Activated CD8-positive, alpha-beta memory T cell treated with anti-CD3 and anti-CD28 coated beads, Interleukin-2, amount 50 U/mL, for 48 hours (primary cell): ENCODE measurements at regions not wholly inside any gene's neighbourhood (a gene's known extent, or its start where the extent isn't known, plus 50 kb on each side); places are given as distances from the start of the nearest gene placed in this dataset.

Source experiments
- DNase-seq: peaks from one replicate; pipeline ENCODE4 v3.0.0-alpha.2; 2020

GRCh38 chr6:87935196-87935595 lies 112.4 kb upstream of the SPACA1 start:
- DNase-seq: no peak

- DNase-seq: no peak
These were observed 115.3 kb upstream of the SPACA1 start for GRCh38 chr6:87932361-87932760.

- peak; percentile 65 for DNase-seq
These were observed 117.8 kb upstream of the SPACA1 start for GRCh38 chr6:87929843-87930288.

GRCh38 chr6:87926687-87927086 lies 121.0 kb upstream of the SPACA1 start:
- DNase-seq: no peak

- DNase-seq: no peak
These were observed 121.6 kb upstream of the SPACA1 start for GRCh38 chr6:87926072-87926471.

GRCh38 chr6:87925373-87926060 lies 122.1 kb upstream of the SPACA1 start:
- no peak for DNase-seq

GRCh38 chr6:87923389-87924050 lies 124.1 kb upstream of the SPACA1 start:
- no peak for DNase-seq

GRCh38 chr6:87922947-87923330 lies 124.7 kb upstream of the SPACA1 start:
- DNase-seq: no peak

- no peak for DNase-seq
These were observed 125.3 kb upstream of the SPACA1 start for GRCh38 chr6:87922196-87922946.

- no peak for DNase-seq
These were observed 126.6 kb upstream of the SPACA1 start for GRCh38 chr6:87921034-87921433.

GRCh38 chr6:87920245-87920644 lies 127.4 kb upstream of the SPACA1 start:
- DNase-seq: no peak

- no peak for DNase-seq
These were observed 128.2 kb upstream of the SPACA1 start for GRCh38 chr6:87919416-87919815.

- DNase-seq: no peak
These were observed 128.6 kb upstream of the SPACA1 start for GRCh38 chr6:87919001-87919400.

GRCh38 chr6:87918461-87918941 lies 129.1 kb upstream of the SPACA1 start:
- no peak for DNase-seq

- no peak for DNase-seq
These were observed 129.8 kb upstream of the SPACA1 start for GRCh38 chr6:87917886-87918285.

GRCh38 chr6:87916446-87916845 lies 131.2 kb upstream of the SPACA1 start:
- DNase-seq: no peak

GRCh38 chr6:87914637-87915395 lies 132.8 kb upstream of the SPACA1 start:
- DNase-seq: no peak

GRCh38 chr6:87913974-87914373 lies 133.7 kb upstream of the SPACA1 start:
- no peak for DNase-seq

- DNase-seq: no peak
These were observed 135.5 kb upstream of the SPACA1 start for GRCh38 chr6:87912102-87912501.

- peak; percentile 65 for DNase-seq
These were observed 137.8 kb upstream of the SPACA1 start for GRCh38 chr6:87909849-87910248.

- no peak for DNase-seq
These were observed 138.4 kb upstream of the SPACA1 start for GRCh38 chr6:87908978-87909811.

GRCh38 chr6:87907521-87907920 lies 140.1 kb upstream of the SPACA1 start:
- no peak for DNase-seq
